HUES6 (cell line): ENCODE measurements at regions not wholly inside any gene's neighbourhood (a gene's known extent, or its start where the extent isn't known, plus 50 kb on each side); places are given as distances from the start of the nearest gene placed in this dataset.
"Not testable (repeated sequence)": the region's sequence is repeated elsewhere in the genome, so short reads cannot be mapped to it uniquely, and the experiment has no call there.

ENCODE experiments used
- H3K27ac ChIP-seq: 2 replicates; pipeline ENCODE4 v1.7.0; 2013; ENCODE audit warnings: low read depth, mild to moderate bottlenecking, low read length, inconsistent platforms
- H3K27me3 ChIP-seq: 2 replicates; pipeline ENCODE4 v1.6.1; 2013; ENCODE audit warnings: low read length; ENCODE audit not compliant: control insufficient read depth, insufficient read depth
- H3K36me3 ChIP-seq: 2 replicates; pipeline ENCODE4 v1.6.1; 2013; ENCODE audit warnings: low read length; ENCODE audit not compliant: control insufficient read depth, insufficient read depth
- H3K4me1 ChIP-seq: 2 replicates; pipeline ENCODE4 v1.6.1; 2013; ENCODE audit warnings: low read length; ENCODE audit not compliant: control insufficient read depth, insufficient read depth
- H3K4me3 ChIP-seq: 2 replicates; pipeline ENCODE4 v1.5.1; 2013; ENCODE audit warnings: low read depth, low read length
- H3K9ac ChIP-seq: one replicate; pipeline ENCODE4 v1.6.1; 2013; ENCODE audit warnings: mild to moderate bottlenecking, low read length
- H3K9me3 ChIP-seq: 2 replicates; pipeline ENCODE4 v1.6.1; 2013; ENCODE audit warnings: low read depth, low read length; ENCODE audit not compliant: control insufficient read depth, insufficient read depth

DNA sequence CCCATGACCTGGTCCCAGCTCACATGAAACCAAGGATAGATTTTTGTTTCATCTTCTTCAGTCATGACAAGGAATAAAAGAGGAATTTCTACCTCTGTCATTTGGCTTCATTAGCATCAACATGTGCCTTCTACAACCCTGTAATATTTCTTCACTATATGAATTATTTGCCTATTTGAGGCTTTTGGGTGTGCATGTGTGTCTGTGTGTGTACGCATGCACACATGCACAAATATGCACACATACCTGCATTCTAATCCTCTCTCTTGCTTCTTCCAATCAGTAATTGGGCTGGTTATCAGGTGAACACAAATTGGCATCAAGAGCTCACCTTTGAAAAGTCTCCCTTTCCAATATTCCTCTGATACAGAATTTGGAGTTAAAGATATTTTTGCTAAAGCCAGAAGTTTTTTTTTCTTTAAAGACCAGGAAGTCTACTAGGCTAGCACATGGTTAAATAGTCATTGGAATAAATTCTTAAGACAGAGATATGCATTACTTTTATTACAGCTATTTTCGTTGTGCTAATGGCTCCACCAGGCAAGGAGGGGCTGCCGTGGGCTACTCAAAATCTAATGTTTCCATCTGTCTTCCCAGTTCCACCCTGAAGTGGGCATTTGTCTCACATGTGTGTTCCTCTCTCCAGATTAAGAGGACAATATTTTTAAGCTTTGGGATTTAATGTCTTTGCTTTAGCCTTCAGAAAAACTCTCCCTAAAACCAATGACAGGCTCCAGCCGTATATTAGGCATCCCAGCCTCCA is 547.2 kb upstream of the CDH5 start:
- Histone ChIP-seq H3K9me3 (peaks cover 9% of the 10 kb centered on the region), H3K27me3 (no peaks in the 10 kb centered on the region), H3K4me1 (peaks cover 14% of the 10 kb centered on the region), H3K4me3 (no peak overlapping the region), H3K9ac (no peak overlapping the region), H3K36me3 (no peaks in the 10 kb centered on the region), H3K27ac (no peak overlapping the region)

DNA sequence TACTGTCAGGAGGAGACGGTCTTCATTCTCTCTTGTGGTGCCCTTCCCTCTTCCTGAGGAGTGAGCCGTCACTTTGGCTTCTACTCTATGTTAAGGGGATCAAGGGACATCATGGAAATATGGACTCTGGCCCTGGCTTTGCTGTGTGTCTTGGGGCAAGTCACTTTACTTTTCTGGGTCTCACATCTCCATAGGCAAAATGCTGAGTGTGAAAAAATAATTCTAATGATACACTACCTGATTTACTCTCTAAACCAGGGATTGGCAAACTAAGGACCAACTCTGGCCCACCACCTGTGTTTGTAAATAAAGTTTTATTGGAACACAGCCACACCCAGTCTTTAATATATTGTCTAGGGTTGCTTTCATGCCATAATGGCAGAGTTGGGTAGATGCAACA is 548.7 kb upstream of the CDH5 start:
- no peaks in the 10 kb centered on the region for H3K36me3 ChIP-seq
- H3K9ac ChIP-seq, result no peak overlapping the region
- H3K4me1 ChIP-seq, result peaks cover 14% of the 10 kb centered on the region
- H3K27ac ChIP-seq, result no peak overlapping the region
- no peak overlapping the region for H3K4me3 ChIP-seq
- peaks cover 9% of the 10 kb centered on the region for H3K9me3 ChIP-seq
- no peaks in the 10 kb centered on the region for H3K27me3 ChIP-seq

DNA sequence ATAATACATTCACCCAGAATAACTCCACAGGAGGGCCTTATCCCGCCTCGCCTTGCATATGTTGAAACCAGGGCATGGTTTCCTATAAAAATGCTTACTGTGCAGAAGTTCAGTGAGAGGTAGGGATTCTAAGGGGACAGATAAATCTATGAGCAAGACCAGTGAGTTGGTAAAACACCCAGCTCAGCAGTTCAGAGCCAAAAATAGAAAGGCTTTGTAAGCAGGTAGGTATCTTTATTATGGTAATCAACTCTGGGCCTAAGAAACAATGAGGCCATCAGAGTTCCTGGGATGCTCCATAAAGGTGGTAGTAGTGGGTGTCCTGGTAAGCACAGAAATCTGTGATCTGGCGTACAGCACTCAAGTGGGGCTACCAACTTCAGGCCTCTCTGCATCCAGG is 549.4 kb upstream of the CDH5 start:
- Histone ChIP-seq H3K36me3 (no peaks in the 10 kb centered on the region), H3K4me3 (0 out of 2 replicates have a peak overlapping the region, but pooled peaks have one; percentile 8), H3K4me1 (peaks cover 14% of the 10 kb centered on the region), H3K27me3 (no peaks in the 10 kb centered on the region), H3K9me3 (peaks cover 7% of the 10 kb centered on the region), H3K27ac (peak overlapping the region; percentile 25; the same call in 1 of the 2 replicates), H3K9ac (no peak overlapping the region)

DNA sequence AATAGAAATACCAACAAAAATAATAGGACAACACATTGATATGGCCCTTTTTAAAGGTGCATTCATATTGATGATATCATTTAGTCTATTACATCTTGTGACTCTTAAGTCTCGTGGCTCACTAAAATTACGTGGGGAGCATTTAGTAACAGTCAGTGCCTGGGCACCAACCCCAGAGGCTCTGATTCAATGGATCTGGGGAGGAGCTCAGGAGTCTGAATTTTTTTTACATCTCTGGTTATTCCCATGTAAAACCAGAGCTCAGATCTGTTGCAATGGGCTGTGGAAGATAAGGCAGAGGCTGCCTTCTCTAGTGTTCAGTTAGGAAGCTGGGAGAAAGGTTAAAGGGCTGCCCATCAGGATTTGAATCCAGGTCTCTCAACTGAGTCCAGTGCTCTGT is 549.9 kb upstream of the CDH5 start:
- peaks cover 2% of the 10 kb centered on the region; the same call in 1 of the 2 replicates for H3K9me3 ChIP-seq
- peaks cover 14% of the 10 kb centered on the region for H3K4me1 ChIP-seq
- H3K27ac ChIP-seq, result peak overlapping the region; percentile 25; the same call in 1 of the 2 replicates
- no peak overlapping the region for H3K9ac ChIP-seq
- no peaks in the 10 kb centered on the region for H3K36me3 ChIP-seq
- no peak overlapping the region for H3K4me3 ChIP-seq
- no peaks in the 10 kb centered on the region for H3K27me3 ChIP-seq

DNA sequence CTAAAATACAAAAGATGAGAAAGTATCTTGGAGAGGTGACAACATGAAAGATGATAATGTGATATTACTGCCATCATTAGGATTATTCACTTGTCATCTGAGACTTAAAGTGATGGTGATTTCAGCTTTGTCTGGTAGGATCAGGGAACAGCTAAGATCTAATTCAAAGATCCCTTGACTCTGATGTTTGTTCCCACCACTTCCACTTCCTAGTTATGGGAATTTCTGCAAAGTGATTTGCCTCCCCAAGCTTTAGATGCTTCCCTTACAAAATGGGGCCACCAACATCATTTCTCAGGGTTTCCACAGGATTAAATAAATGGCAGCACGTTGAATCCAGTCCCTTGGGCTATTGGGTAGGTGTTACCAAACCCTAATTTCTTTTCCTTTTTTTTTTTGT is 550.8 kb upstream of the CDH5 start:
- H3K4me3 ChIP-seq, result no peak overlapping the region
- H3K9ac ChIP-seq, result no peak overlapping the region
- H3K27me3 ChIP-seq, result no peaks in the 10 kb centered on the region
- H3K36me3 ChIP-seq, result no peaks in the 10 kb centered on the region
- H3K4me1 ChIP-seq, result peaks cover 14% of the 10 kb centered on the region
- no peak overlapping the region for H3K27ac ChIP-seq
- no peaks in the 10 kb centered on the region for H3K9me3 ChIP-seq

DNA sequence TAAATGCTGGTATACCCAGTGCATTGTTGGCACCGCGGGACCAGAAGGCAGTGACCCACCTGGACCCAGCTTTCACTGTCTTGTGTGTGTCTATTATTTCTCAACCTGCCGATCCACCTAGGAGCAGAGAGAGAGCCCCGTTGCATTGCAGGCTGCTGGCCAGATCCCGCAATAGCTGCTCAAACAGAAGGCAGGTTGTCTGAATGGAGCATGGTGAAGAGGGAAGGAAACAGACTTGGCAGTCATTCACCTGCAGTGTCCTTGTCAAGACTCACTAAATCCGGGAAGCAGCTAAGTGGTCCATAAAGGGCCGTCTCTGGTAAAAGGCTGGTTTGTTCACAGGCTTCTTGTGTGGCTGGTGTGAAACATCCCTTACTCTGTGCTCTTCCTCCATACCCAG is 552.6 kb upstream of the CDH5 start:
- peaks cover 19% of the 10 kb centered on the region for H3K4me1 ChIP-seq
- H3K27ac ChIP-seq, H3K9me3 ChIP-seq, H3K4me3 ChIP-seq, H3K9ac ChIP-seq, H3K36me3 ChIP-seq, H3K27me3 ChIP-seq: not testable (repeated sequence)

DNA sequence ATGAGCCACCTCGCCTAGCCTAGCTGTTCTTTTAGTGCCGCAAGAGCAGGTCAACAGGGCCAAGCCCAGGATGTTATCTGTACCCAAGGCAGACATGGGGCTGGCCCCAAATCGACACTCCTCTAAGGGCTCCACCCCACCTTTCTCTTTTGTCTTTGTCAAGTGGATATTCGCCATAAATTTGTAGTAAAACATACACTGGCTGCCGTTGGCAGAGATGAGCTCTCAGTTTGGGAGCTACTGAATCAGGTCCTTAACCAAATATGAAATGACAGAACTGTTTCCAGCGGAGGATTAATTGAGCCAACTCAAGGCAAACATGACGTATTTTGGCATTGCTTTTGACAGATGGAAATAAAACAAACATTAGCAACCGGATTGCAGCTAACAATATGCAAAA is 556.9 kb upstream of the CDH5 start:
- Histone ChIP-seq H3K9me3 (no peaks in the 10 kb centered on the region), H3K9ac (no peak overlapping the region), H3K27ac (no peak overlapping the region)

DNA sequence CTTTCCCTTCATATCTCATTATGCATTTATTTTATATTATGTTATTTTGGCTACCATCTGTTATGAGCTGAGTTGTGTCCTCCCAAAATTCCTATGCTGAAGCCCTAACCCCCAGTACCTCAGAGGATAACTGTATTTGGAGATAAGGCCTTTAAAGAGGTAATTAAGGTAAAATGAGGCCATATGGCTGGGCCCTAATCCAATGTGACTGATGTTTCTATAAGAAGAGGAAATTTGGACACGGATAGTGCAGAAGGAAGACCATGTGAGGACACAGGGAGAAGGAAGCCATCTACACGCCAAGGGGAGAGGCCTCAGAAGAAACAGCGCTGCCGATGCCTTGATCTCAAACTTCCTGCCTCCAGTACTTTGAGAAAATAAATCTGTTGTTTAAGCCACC is 557.7 kb upstream of the CDH5 start:
- no peaks in the 10 kb centered on the region for H3K36me3 ChIP-seq
- H3K27me3 ChIP-seq, result no peaks in the 10 kb centered on the region
- H3K27ac ChIP-seq, result no peak overlapping the region
- no peak overlapping the region for H3K9ac ChIP-seq
- H3K9me3 ChIP-seq, result no peaks in the 10 kb centered on the region
- peaks cover 5% of the 10 kb centered on the region; the same call in 1 of the 2 replicates for H3K4me1 ChIP-seq
- H3K4me3 ChIP-seq, result no peak overlapping the region

More for the DNA sequence above, 556.9 kb upstream of the CDH5 start:
- Histone ChIP-seq H3K4me3 (no peak overlapping the region), H3K27me3 (no peaks in the 10 kb centered on the region), H3K36me3 (no peaks in the 10 kb centered on the region), H3K4me1 (peaks cover 5% of the 10 kb centered on the region; the same call in 1 of the 2 replicates)

DNA sequence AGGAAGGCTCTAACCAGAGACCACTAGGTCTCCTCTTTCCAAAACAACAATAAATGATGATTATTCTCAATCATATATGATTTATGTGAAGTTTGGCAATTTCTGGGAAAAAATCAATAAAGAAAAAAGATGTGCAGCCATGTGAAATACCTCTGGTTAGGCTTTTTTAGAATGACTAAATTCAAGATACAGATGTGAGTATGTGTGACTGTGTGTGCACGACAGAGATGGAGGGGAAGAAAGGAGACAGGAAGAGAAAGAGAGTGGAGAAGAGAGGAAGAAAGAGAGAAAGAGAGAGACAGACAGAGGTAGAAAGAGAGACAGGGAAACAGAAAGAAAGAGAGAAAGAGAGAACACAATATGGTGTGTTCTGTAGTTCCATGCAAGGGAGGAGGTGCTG is 558.6 kb upstream of the CDH5 start:
- Histone ChIP-seq H3K36me3 (no peaks in the 10 kb centered on the region), H3K9ac (no peak overlapping the region), H3K4me1 (peaks cover 5% of the 10 kb centered on the region; the same call in 1 of the 2 replicates), H3K9me3 (no peaks in the 10 kb centered on the region), H3K27me3 (no peaks in the 10 kb centered on the region), H3K27ac (no peak overlapping the region), H3K4me3 (no peak overlapping the region)

DNA sequence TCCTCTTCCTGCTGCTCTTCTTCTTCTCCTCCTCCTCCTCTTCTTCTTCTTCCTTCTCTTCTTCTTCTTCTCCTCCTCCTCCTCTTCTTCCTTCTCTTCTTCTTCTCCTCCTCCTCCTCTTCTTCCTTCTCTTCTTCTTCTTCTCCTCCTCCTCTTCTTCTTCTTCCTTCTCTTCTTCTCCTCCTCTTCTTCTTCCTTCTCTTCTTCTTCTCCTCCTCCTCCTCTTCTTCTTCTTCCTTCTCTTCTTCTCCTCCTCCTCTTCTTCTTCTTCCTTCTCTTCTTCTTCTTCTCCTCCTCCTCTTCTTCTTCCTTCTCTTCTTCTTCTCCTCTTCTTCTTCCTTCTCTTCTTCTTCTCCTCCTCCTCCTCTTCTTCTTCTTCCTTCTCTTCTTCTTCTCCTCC is 560.8 kb upstream of the CDH5 start:
- H3K36me3 ChIP-seq, result not testable (repeated sequence)

DNA sequence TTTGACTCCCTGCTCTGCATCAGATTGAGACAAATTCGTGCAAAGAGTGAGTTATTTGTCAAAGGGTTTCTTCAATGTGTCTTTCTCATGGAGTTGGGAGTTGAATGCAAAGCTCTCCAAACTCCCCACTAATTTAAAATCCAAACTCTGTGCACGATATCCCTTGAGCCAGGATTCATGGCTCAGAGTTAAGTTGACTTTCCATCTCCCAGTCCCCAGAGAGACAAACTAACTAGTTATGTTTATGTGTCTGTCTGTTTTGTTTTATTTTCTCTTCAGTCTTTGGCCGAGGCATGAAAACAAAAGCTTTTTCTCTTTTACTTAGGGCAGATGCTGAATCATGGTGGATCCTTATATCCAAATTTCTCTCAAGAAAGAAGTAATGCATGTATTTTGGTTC is 570.0 kb upstream of the CDH5 start:
- Histone ChIP-seq H3K36me3 (no peaks in the 10 kb centered on the region), H3K27me3 (no peaks in the 10 kb centered on the region), H3K4me1 (no peaks in the 10 kb centered on the region), H3K9me3 (no peaks in the 10 kb centered on the region), H3K27ac (no peak overlapping the region), H3K9ac (no peak overlapping the region), H3K4me3 (no peak overlapping the region)

More for the DNA sequence above, 560.8 kb upstream of the CDH5 start:
- not testable (repeated sequence) for H3K4me3 ChIP-seq, H3K9me3 ChIP-seq, H3K9ac ChIP-seq, H3K27ac ChIP-seq, H3K4me1 ChIP-seq, H3K27me3 ChIP-seq
